ENCODE measurements at regions not wholly inside any gene's neighbourhood (a gene's known extent, or its start where the extent isn't known, plus 50 kb on each side); places are given as distances from the start of the nearest gene placed in this dataset.
"Not testable (repeated sequence)": the region's sequence is repeated elsewhere in the genome, so short reads cannot be mapped to it uniquely, and the experiment has no call there.

GRCh38 chr13:34698945-34699344 lies 243.1 kb upstream of the NBEA start:
- intact Hi-C loops (cut with DNase I) = no loop called here
- peak; percentile 81 for ATAC-seq (ENCODE audit: poor library complexity)
- DNase-seq = no peak

GRCh38 chr13:34700155-34700554 lies 241.9 kb upstream of the NBEA start:
- DNase-seq (no peak), ATAC-seq (ENCODE audit: poor library complexity) (no peak)
- intact Hi-C loops (cut with DNase I) = no loop called here

- peak; percentile 29 for ATAC-seq (ENCODE audit: poor library complexity)
- no peak for DNase-seq
- intact Hi-C loops (cut with DNase I) = no loop called here
Measured at GRCh38 chr13:34701919-34702318, 240.2 kb upstream of the NBEA start.

- DNase-seq = no peak
- intact Hi-C loops (cut with DNase I) = no loop called here
- no peak for ATAC-seq (ENCODE audit: poor library complexity)
Measured at GRCh38 chr13:34708566-34709313, 233.3 kb upstream of the NBEA start.

- ATAC-seq (ENCODE audit: poor library complexity) (no peak), DNase-seq (no peak)
- intact Hi-C loops (cut with DNase I) = no loop called here
Measured at GRCh38 chr13:34719060-34719875, 222.8 kb upstream of the NBEA start.

GRCh38 chr13:34720618-34721017 lies 221.5 kb upstream of the NBEA start:
- intact Hi-C loops (cut with DNase I) = no loop called here
- ATAC-seq (ENCODE audit: poor library complexity) (no peak), DNase-seq (no peak)

- intact Hi-C loops (cut with DNase I) = no loop called here
- DNase-seq (no peak), ATAC-seq (ENCODE audit: poor library complexity) (no peak)
Measured at GRCh38 chr13:34721631-34722595, 220.2 kb upstream of the NBEA start.

GRCh38 chr13:34722922-34723321 lies 219.1 kb upstream of the NBEA start:
- DNase-seq (no peak), ATAC-seq (ENCODE audit: poor library complexity) (no peak)
- intact Hi-C loops (cut with DNase I) = no loop called here

GRCh38 chr13:34730961-34731360 lies 211.1 kb upstream of the NBEA start:
- DNase-seq (no peak), ATAC-seq (ENCODE audit: poor library complexity) (peak; percentile 93)
- intact Hi-C loops (cut with DNase I) = no loop called here

- intact Hi-C loops (cut with DNase I) = no loop called here
- ATAC-seq (ENCODE audit: poor library complexity) (no peak), DNase-seq (no peak)
Measured at GRCh38 chr13:34731486-34731885, 210.6 kb upstream of the NBEA start.

GRCh38 chr13:34733721-34734120 lies 208.3 kb upstream of the NBEA start:
- intact Hi-C loops (cut with DNase I) = no loop called here

GRCh38 chr13:34734932-34735331 lies 207.1 kb upstream of the NBEA start:
- DNase-seq (no peak), ATAC-seq (ENCODE audit: poor library complexity) (no peak)
- intact Hi-C loops (cut with DNase I) = no loop called here

More at GRCh38 chr13:34733721-34734120, 208.3 kb upstream of the NBEA start:
- peak; percentile 59 for ATAC-seq (ENCODE audit: poor library complexity)
- no peak for DNase-seq

GRCh38 chr13:34738254-34738992 lies 203.6 kb upstream of the NBEA start:
- no peak for DNase-seq
- intact Hi-C loops (cut with DNase I) = no loop called here
- peak; percentile 36 for ATAC-seq (ENCODE audit: poor library complexity)

GRCh38 chr13:34747056-34747455 lies 195.0 kb upstream of the NBEA start:
- ATAC-seq (ENCODE audit: poor library complexity); DNase-seq; intact Hi-C loops (cut with DNase I): not testable (repeated sequence)

- intact Hi-C loops (cut with DNase I) = no loop called here
- DNase-seq (peak; percentile 38), ATAC-seq (ENCODE audit: poor library complexity) (peak; percentile 30)
Measured at GRCh38 chr13:34747507-34747906, 194.6 kb upstream of the NBEA start.

GRCh38 chr13:34748073-34748472 lies 194.0 kb upstream of the NBEA start:
- intact Hi-C loops (cut with DNase I) = no loop called here

GRCh38 chr13:34748596-34748995 lies 193.5 kb upstream of the NBEA start:
- ATAC-seq (ENCODE audit: poor library complexity) (peak; percentile 3), DNase-seq (no peak)
- intact Hi-C loops (cut with DNase I) = no loop called here

More at GRCh38 chr13:34748073-34748472, 194.0 kb upstream of the NBEA start:
- DNase-seq (peak; percentile 52), ATAC-seq (ENCODE audit: poor library complexity) (peak; percentile 98)

- no peak for DNase-seq
- no peak for ATAC-seq (ENCODE audit: poor library complexity)
- intact Hi-C loops (cut with DNase I) = no loop called here
Measured at GRCh38 chr13:34749046-34749445, 193.0 kb upstream of the NBEA start.

All from Right ventricle myocardium superior (tissue), 1 donor.